K562 (cell line): ENCODE measurements at regions not wholly inside any gene's neighbourhood (a gene's known extent, or its start where the extent isn't known, plus 50 kb on each side); places are given as distances from the start of the nearest gene placed in this dataset.

ENCODE experiments used
- EZH2 ChIP-seq: IDR thresholded peaks from 2 replicates; pipeline ENCODE4 v1.6.1; 2012; ENCODE audit warnings: low read depth, mild to moderate bottlenecking, inconsistent platforms, low read length, borderline replicate concordance
- GABPB1 ChIP-seq: sonication (generic); formaldehyde crosslinking; IDR thresholded peaks from 2 replicates; pipeline ENCODE4 v1.8.0; 2022; ENCODE audit warnings: mild to moderate bottlenecking, missing genetic modification reagents
- SIN3A ChIP-seq, 2 experiments: fragments of 150-350 bp in 1 of 2; IDR thresholded peaks; 2 replicates each; pipeline ENCODE4 v1.6.1; 2011 to 2016; ENCODE audit warnings: borderline replicate concordance in 2 of 2, low read depth in 2 of 2, low read length in 2 of 2, mild to moderate bottlenecking in 2 of 2, moderate library complexity in 2 of 2; ENCODE audit not compliant: control insufficient read depth in 1 of 2
- ZFX ChIP-seq: sonication (generic); formaldehyde crosslinking; IDR thresholded peaks from 2 replicates; pipeline ENCODE4 v1.8.0; 2022; ENCODE audit warnings: mild to moderate bottlenecking, missing genetic modification reagents, moderate library complexity
- ZNF224 ChIP-seq: sonication (generic); formaldehyde crosslinking; IDR thresholded peaks from 2 replicates; pipeline ENCODE4 v1.8.0; 2022; ENCODE audit warnings: mild to moderate bottlenecking, missing genetic modification reagents
- ZNF609 ChIP-seq: sonication (generic); formaldehyde crosslinking; IDR thresholded peaks from 2 replicates; pipeline ENCODE4 v1.8.1; 2023; ENCODE audit warnings: missing genetic modification reagents, mild to moderate bottlenecking, borderline replicate concordance

DNA sequence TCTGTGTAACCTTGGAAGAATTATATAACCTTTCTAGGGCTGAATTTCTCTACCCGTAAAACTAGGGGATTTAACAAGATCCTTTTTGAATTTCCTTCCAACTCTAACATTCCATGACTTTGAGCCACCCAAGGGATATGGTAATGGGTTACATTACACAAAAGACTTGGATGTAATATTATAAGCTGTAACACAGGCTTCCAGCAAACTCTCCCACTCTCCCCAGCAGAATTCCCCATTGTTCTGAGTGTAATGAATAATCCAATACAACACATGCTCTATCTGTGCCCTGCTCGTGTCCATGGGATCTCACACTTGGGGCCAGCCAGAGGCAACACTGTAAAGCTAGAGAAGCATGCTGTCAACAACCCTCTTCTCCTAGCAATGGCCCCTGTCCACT is 790.6 kb upstream of the AUTS2 start:
- no peak for TF ChIP-seq GABPB1 (CRISPR knock-in tag)
- TF ChIP-seq ZNF609, result no peak
- TF ChIP-seq ZFX, result no peak
- TF ChIP-seq ZNF224 (CRISPR knock-in tag), result no peak
- no peak for TF ChIP-seq EZH2
- TF ChIP-seq SIN3A (IDR thresholded peaks at IDR 0.05; ENCODE audit: borderline replicate concordance in 2 of 2, control insufficient read depth in 1 of 2, low read depth in 2 of 2, low read length in 2 of 2), result no peak
